Left ventricle myocardium inferior (tissue), 1 donor: ENCODE measurements at regions not wholly inside any gene's neighbourhood (a gene's known extent, or its start where the extent isn't known, plus 50 kb on each side); places are given as distances from the start of the nearest gene placed in this dataset.

Experiments
- DNase-seq: peaks from one replicate; pipeline ENCODE4 v3.0.0-alpha.2; 2020
- H3K27ac ChIP-seq: fragments of 200-600 bp; replicated peaks from 2 replicates; pipeline ENCODE4 v1.8.0; 2021
- H3K27me3 ChIP-seq: fragments of 200-600 bp; 2 replicates; pipeline ENCODE4 v1.8.0; 2021; ENCODE audit warnings: low read depth
- H3K36me3 ChIP-seq: fragments of 200-600 bp; 2 replicates; pipeline ENCODE4 v1.8.0; 2021
- H3K4me1 ChIP-seq: fragments of 200-600 bp; 2 replicates; pipeline ENCODE4 v1.8.0; 2021
- H3K4me3 ChIP-seq: fragments of 200-600 bp; 2 replicates; pipeline ENCODE4 v1.8.0; 2021; ENCODE audit warnings: mild to moderate bottlenecking, moderate library complexity
- H3K9me3 ChIP-seq: fragments of 200-600 bp; replicated peaks from 2 replicates; pipeline ENCODE4 v1.8.0; 2021
- intact Hi-C: fragments of 100-400 bp; cut with micrococcal nuclease; formaldehyde crosslinking; loops from one replicate; pipeline ENCODE4 v1.11.0; 2022
- TF ChIP-seq, protein P1 (sequence below): fragments of 200-600 bp; IDR thresholded peaks from 2 replicates; pipeline ENCODE4 v1.8.0; 2021; ENCODE audit warnings: antibody characterized with exemption, mild to moderate bottlenecking, borderline replicate concordance
- donor health status: DM: no; HTN: yes; CAD: no; lungs with severe emphysema.

GRCh38 chr6:44538131-44538806 lies 150.8 kb downstream of the CDC5L start:
- Histone ChIP-seq H3K27ac (no peak overlapping the region), H3K4me1 (peaks cover 5% of the 10 kb centered on the region), H3K27me3 (no peaks in the 10 kb centered on the region), H3K4me3 (no peak overlapping the region), H3K9me3 (no peaks in the 10 kb centered on the region), H3K36me3 (no peaks in the 10 kb centered on the region)
- TF ChIP-seq, protein P1, sequence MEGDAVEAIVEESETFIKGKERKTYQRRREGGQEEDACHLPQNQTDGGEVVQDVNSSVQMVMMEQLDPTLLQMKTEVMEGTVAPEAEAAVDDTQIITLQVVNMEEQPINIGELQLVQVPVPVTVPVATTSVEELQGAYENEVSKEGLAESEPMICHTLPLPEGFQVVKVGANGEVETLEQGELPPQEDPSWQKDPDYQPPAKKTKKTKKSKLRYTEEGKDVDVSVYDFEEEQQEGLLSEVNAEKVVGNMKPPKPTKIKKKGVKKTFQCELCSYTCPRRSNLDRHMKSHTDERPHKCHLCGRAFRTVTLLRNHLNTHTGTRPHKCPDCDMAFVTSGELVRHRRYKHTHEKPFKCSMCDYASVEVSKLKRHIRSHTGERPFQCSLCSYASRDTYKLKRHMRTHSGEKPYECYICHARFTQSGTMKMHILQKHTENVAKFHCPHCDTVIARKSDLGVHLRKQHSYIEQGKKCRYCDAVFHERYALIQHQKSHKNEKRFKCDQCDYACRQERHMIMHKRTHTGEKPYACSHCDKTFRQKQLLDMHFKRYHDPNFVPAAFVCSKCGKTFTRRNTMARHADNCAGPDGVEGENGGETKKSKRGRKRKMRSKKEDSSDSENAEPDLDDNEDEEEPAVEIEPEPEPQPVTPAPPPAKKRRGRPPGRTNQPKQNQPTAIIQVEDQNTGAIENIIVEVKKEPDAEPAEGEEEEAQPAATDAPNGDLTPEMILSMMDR: no peak
- intact Hi-C loops: no loop called here
- DNase-seq: no peak

DNA sequence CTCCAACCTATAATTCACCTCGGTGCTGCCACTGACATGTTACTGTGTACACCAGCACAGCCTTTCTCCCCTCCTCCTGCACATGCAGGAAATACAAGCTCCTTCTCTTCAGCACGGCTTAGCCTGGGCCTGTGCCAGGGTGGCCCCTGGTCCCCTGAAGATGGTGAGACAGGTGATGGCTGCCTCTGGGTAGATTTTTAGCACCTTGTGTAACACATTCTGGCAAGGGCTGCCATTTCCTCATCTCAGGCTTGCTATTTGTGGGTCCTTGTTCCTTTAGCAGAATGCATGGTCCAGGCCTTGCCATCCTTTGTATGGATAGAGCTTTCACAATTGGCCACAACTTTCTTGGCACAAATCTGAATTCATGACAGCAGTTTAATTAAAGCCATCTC lies 151.3 kb downstream of the CDC5L start:
- Histone ChIP-seq H3K27me3 (no peaks in the 10 kb centered on the region), H3K4me3 (no peak overlapping the region), H3K36me3 (no peaks in the 10 kb centered on the region), H3K27ac (no peak overlapping the region), H3K9me3 (no peaks in the 10 kb centered on the region), H3K4me1 (peaks cover 6% of the 10 kb centered on the region)
- TF ChIP-seq, protein P1: no peak
- intact Hi-C loops: no loop called here
- DNase-seq: no peak

DNA sequence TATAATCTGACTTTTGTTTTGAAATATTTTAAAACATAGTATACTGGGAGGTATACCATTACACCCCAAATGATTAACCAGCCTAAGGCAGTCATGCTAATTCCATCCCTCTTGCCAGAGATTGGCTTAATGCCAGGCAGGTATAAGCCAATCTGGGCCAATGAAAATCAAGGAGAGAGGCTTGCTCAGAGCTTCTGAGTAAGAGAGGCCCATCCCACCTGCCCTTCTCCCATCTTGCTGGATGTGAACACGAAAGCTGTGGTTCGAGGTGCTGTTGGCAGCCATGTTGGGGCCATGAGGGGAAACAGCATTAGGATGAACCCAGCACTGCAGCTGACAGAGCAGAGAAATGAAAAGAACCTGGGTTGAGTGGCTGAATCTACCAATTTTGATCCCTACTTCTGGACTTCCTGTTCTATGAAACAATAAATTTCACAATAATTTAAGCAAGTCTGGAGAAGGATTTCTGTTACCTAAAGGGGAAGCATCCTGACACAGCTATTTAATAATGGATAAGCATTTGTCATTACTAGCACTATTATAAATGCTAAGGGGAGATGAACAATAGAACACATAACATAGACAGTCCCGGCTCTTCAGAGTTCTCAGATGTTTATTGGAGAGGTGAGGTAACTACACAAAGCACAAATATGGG lies 152.3 kb downstream of the CDC5L start:
- Histone ChIP-seq H3K4me3 (no peak overlapping the region), H3K27me3 (no peaks in the 10 kb centered on the region), H3K27ac (no peak overlapping the region), H3K36me3 (no peaks in the 10 kb centered on the region), H3K9me3 (no peaks in the 10 kb centered on the region), H3K4me1 (peaks cover 6% of the 10 kb centered on the region)
- TF ChIP-seq, protein P1: no peak
- intact Hi-C loops: no loop called here
- no peak for DNase-seq

DNA sequence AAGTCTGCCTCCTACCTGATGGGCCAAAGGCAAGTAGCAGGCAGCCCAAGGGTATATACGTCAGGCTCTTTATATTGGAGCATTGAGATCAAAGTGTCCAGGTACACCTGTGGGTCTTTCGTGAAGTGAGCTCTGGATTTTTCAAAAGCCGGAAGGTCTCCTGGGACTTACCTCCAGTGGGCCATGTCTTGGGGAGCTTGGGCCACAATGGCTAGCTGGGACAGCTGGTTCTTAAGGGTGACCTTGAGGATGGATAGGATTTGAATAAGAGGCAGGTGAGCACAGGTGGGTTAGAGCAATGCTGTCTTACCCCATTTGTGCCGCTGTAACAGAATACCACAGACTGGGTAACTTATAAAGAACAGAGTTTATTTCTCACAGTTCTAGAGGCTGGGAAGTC lies 153.4 kb downstream of the CDC5L start:
- H3K27ac ChIP-seq: no peak overlapping the region
- no peak overlapping the region for H3K4me3 ChIP-seq
- DNase-seq: no peak
- H3K9me3 ChIP-seq: no peaks in the 10 kb centered on the region
- intact Hi-C loops: no loop called here
- H3K4me1 ChIP-seq: peaks cover 6% of the 10 kb centered on the region
- TF ChIP-seq, protein P1: no peak
- H3K27me3 ChIP-seq: no peaks in the 10 kb centered on the region
- no peaks in the 10 kb centered on the region for H3K36me3 ChIP-seq

GRCh38 chr6:44542401-44543116 lies 155.1 kb downstream of the CDC5L start:
- TF ChIP-seq, protein P1: no peak
- no peaks in the 10 kb centered on the region for H3K9me3 ChIP-seq
- H3K27me3 ChIP-seq: no peaks in the 10 kb centered on the region
- no peak for DNase-seq
- intact Hi-C loops: no loop called here
- no peak overlapping the region for H3K4me3 ChIP-seq
- no peaks in the 10 kb centered on the region for H3K36me3 ChIP-seq
- peaks cover 6% of the 10 kb centered on the region for H3K4me1 ChIP-seq
- H3K27ac ChIP-seq: no peak overlapping the region
